ENCODE measurements at regions not wholly inside any gene's neighbourhood (a gene's known extent, or its start where the extent isn't known, plus 50 kb on each side); places are given as distances from the start of the nearest gene placed in this dataset.

DNA sequence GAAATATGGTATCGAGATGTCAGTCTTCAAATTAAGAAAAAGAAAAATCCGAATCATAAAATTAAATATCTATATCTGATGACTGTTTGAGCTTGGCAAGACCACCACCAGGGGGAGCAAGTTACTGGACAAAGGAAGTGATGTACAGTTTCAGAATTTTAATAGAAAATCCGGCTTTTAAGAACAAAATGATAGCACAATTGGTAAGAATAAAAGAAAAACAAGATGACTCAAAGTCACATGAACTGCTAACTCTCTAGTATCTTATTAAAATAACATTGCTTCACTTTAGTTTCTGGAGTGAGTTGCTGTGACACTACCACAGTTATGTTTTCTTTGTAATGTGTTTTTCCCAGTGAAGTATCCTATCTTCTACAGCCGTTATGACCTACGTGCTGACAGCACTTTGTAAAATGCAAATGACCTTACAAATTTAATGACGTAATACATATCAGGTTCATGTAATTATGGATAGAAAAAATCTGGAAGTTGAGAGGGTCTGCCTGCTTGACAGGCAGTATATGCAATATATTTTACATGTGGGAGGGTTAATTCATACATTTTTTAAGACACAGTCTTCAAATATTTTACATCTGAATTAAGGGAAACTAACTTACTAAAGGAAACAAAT, 405.3 kb upstream of the HS3ST5 start:
- no peak overlapping the region for H3K4me3 ChIP-seq
- H3K4me2 ChIP-seq, result no peak overlapping the region
- TF ChIP-seq Cebpa-rat (IDR thresholded peaks at IDR 0.05), result no peak
- no peaks in the 10 kb centered on the region for H3K4me1 ChIP-seq
- no peaks in the 10 kb centered on the region for H3K9me3 ChIP-seq
- no peaks in the 10 kb centered on the region for H3K27me3 ChIP-seq
- no peak overlapping the region for H3K9ac ChIP-seq
- H3K36me3 ChIP-seq, result no peaks in the 10 kb centered on the region
- no peaks in the 10 kb centered on the region for H4K20me1 ChIP-seq
- no peak overlapping the region for H3K27ac ChIP-seq

DNA sequence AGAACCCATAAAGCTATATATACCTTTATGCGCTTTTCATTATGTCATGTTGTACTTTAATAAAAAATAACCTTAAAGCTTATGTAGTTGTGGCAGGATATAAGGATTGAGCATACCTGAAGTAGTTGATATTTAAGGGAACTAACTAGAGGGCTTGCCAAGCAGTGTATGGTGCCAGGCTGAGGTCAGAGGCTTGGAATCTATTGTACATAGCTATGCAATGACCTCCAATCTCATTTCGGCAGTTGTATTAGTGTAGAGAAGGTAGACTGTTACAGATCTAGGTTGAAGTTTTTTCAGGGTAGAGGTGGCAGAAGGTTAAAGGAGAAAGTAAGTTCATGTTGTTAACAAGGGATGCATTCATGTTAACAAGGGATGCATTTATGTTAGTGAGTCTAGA, 397.7 kb upstream of the HS3ST5 start:
- Histone ChIP-seq H3K36me3 (no peaks in the 10 kb centered on the region), H3K4me2 (no peak overlapping the region)
- no peak for TF ChIP-seq Cebpa-rat (IDR thresholded peaks at IDR 0.05)

DNA sequence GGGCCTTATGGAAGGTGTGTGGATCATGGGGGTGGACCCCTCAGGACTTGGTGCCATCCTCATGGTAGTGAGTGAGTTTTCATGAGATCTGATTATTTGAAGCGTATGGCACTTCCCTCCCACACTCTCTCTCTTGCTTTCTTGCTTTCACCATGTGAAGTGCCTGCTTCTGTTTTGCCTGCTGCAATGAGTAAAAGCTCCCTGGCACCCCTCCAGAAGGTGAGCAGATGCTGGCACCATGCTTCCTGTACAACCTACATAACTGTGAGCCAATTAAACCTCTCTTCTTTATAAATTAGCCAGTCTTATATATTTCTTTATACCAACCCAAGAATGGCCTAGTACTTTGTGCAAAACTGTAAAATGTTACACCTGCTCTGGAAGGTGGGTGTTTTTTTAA, 396.8 kb upstream of the HS3ST5 start:
- Histone ChIP-seq H3K4me2 (no peak overlapping the region), H3K4me3 (no peak overlapping the region), H4K20me1 (no peaks in the 10 kb centered on the region), H3K9ac (no peak overlapping the region), H3K36me3 (no peaks in the 10 kb centered on the region), H3K27ac (no peak overlapping the region), H3K27me3 (no peaks in the 10 kb centered on the region), H3K4me1 (no peaks in the 10 kb centered on the region), H3K9me3 (no peaks in the 10 kb centered on the region)
- no peak for TF ChIP-seq Cebpa-rat (IDR thresholded peaks at IDR 0.05)

More for the DNA sequence above, 397.7 kb upstream of the HS3ST5 start:
- H3K9me3 ChIP-seq, result no peaks in the 10 kb centered on the region
- H3K9ac ChIP-seq, result no peak overlapping the region
- H3K27ac ChIP-seq, result no peak overlapping the region
- no peaks in the 10 kb centered on the region for H4K20me1 ChIP-seq
- no peaks in the 10 kb centered on the region for H3K4me1 ChIP-seq
- H3K27me3 ChIP-seq, result no peaks in the 10 kb centered on the region
- no peak overlapping the region for H3K4me3 ChIP-seq

DNA sequence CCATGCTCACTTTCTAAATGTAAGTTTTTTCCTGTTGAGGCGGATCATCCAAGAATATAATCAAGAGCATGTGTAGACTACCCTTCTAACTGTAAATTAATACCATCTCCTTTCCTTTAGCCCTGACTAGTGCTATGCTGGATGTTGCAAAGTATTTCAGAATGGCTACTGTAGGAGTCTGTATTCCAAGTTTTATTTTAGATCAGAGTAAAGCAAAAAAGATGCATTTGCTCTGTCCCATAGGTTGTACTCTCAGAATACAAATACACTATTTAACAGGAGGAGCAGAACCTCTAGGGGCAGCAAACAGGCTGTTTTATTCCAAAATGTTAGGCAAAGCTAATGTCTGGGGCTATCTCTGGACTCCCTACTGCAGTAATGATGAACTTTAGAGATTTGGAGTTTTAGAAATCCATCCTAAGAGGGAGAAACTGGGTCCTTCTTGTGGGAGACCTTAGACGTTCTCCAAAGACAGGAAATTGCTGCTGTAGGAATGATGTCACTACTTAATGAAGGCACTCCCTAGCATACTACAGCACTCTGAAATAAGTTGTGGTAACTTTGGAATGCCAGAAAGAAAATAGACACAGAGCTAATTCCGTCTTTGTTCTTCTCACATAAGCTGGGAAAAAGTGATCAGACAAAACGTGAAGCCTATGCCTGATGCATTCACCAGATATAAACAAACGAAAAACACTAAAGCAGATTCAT, 392.4 kb upstream of the HS3ST5 start:
- no peak overlapping the region for H3K27ac ChIP-seq
- no peaks in the 10 kb centered on the region for H3K36me3 ChIP-seq
- H3K9me3 ChIP-seq, result no peaks in the 10 kb centered on the region
- H3K4me2 ChIP-seq, result no peak overlapping the region
- H3K4me1 ChIP-seq, result no peaks in the 10 kb centered on the region
- no peaks in the 10 kb centered on the region for H3K27me3 ChIP-seq
- TF ChIP-seq Cebpa-rat (IDR thresholded peaks at IDR 0.05), result no peak
- H4K20me1 ChIP-seq, result no peaks in the 10 kb centered on the region
- no peak overlapping the region for H3K9ac ChIP-seq
- no peak overlapping the region for H3K4me3 ChIP-seq

- no peaks in the 10 kb centered on the region for H3K27me3 ChIP-seq
- H3K9me3 ChIP-seq, result no peaks in the 10 kb centered on the region
- TF ChIP-seq Cebpa-rat (IDR thresholded peaks at IDR 0.05), result no peak
- no peak overlapping the region for H3K27ac ChIP-seq
- no peaks in the 10 kb centered on the region for H3K4me1 ChIP-seq
- no peaks in the 10 kb centered on the region for H3K36me3 ChIP-seq
- no peak overlapping the region for H3K4me3 ChIP-seq
- no peak overlapping the region for H3K9ac ChIP-seq
- H4K20me1 ChIP-seq, result no peaks in the 10 kb centered on the region
- H3K4me2 ChIP-seq, result no peak overlapping the region
Measured at GRCh38 chr6:114733596-114733995, 390.8 kb upstream of the HS3ST5 start.

DNA sequence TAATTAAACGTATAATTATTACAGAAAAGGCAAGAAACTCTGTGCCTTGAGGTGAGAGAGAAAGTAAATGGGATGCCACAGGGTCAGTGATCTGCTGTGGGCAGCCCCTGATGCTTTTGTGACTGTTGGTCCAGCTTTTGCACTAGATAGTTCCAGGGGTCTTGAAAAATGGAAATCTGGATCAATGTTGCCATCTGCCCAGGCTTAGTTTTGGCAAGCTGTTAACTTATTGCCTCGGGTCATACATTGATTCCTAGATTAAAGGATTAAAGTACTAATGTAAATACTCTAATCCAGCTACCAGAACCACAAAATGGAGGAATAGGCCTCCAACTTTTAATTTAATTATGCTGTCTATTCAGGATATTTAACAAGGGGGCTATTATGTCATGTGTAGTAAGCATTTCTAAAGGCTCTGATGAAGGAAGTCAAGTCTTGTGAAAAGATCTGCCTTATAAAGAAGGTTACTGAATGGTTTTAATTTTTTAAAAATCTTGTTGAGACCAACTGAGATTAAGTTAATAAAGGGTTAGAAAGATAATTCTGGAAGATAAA, 376.0 kb upstream of the HS3ST5 start:
- Histone ChIP-seq H3K9me3 (no peaks in the 10 kb centered on the region), H3K4me2 (no peak overlapping the region), H3K27me3 (no peaks in the 10 kb centered on the region), H3K4me3 (no peak overlapping the region), H3K27ac (no peak overlapping the region), H3K36me3 (no peaks in the 10 kb centered on the region), H4K20me1 (no peaks in the 10 kb centered on the region), H3K4me1 (no peaks in the 10 kb centered on the region), H3K9ac (no peak overlapping the region)
- no peak for TF ChIP-seq Cebpa-rat (IDR thresholded peaks at IDR 0.05)

- no peaks in the 10 kb centered on the region for H3K27me3 ChIP-seq
- H3K4me1 ChIP-seq, result no peaks in the 10 kb centered on the region
- H4K20me1 ChIP-seq, result no peaks in the 10 kb centered on the region
- H3K27ac ChIP-seq, result no peak overlapping the region
- no peak for TF ChIP-seq Cebpa-rat (IDR thresholded peaks at IDR 0.05)
- H3K9me3 ChIP-seq, result no peaks in the 10 kb centered on the region
- no peaks in the 10 kb centered on the region for H3K36me3 ChIP-seq
- H3K4me3 ChIP-seq, result no peak overlapping the region
- no peak overlapping the region for H3K4me2 ChIP-seq
- no peak overlapping the region for H3K9ac ChIP-seq
Measured at GRCh38 chr6:114718186-114718585, 375.4 kb upstream of the HS3ST5 start.

DNA sequence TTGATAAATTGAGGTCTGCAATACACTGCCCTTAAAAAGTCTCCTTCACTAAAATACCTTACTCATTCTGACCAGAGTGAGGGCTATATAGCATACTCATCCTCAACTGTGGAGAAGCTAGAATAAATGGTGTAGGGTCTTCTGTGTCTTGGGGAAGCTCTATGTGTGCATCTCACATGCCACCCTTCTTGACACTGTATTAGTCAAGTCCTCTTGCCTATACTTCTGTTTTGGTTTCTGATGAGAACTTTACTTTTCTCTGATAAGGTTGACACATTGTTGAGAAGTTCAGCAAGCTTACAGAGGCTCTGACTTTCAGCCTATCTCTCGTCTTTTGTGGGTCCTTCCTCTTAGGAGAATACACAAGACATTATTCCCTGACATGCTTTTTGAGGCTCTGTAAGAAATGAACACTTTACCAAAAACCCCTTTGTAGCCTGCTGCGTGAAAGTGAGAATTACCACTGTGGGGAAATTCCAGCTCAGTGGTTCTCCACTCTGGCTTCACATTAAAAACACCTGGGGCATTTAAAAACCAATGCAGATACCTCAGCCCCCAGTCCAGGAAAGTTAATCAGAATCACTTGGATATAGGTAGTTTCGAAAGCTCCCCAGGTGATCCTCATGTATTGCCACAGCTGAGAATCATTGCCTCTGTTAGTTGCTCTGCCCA, 372.1 kb upstream of the HS3ST5 start:
- Histone ChIP-seq H3K4me1 (no peaks in the 10 kb centered on the region), H3K9me3 (no peaks in the 10 kb centered on the region), H3K9ac (no peak overlapping the region), H3K27me3 (no peaks in the 10 kb centered on the region), H4K20me1 (no peaks in the 10 kb centered on the region), H3K4me2 (no peak overlapping the region), H3K27ac (no peak overlapping the region), H3K4me3 (no peak overlapping the region), H3K36me3 (no peaks in the 10 kb centered on the region)
- TF ChIP-seq Cebpa-rat (IDR thresholded peaks at IDR 0.05), result no peak

- no peaks in the 10 kb centered on the region for H3K9me3 ChIP-seq
- H3K4me1 ChIP-seq, result no peaks in the 10 kb centered on the region
- no peaks in the 10 kb centered on the region for H3K36me3 ChIP-seq
- H3K27ac ChIP-seq, result no peak overlapping the region
- no peak overlapping the region for H3K9ac ChIP-seq
- H3K4me3 ChIP-seq, result no peak overlapping the region
- no peak for TF ChIP-seq Cebpa-rat (IDR thresholded peaks at IDR 0.05)
- no peak overlapping the region for H3K4me2 ChIP-seq
- H3K27me3 ChIP-seq, result no peaks in the 10 kb centered on the region
- H4K20me1 ChIP-seq, result no peaks in the 10 kb centered on the region
Measured at GRCh38 chr6:114713690-114714089, 370.9 kb upstream of the HS3ST5 start.

- Histone ChIP-seq H3K9me3 (no peaks in the 10 kb centered on the region), H4K20me1 (no peaks in the 10 kb centered on the region), H3K27me3 (no peaks in the 10 kb centered on the region), H3K9ac (no peak overlapping the region), H3K36me3 (no peaks in the 10 kb centered on the region), H3K27ac (no peak overlapping the region), H3K4me1 (no peaks in the 10 kb centered on the region), H3K4me2 (no peak overlapping the region), H3K4me3 (no peak overlapping the region)
- no peak for TF ChIP-seq Cebpa-rat (IDR thresholded peaks at IDR 0.05)
Measured at GRCh38 chr6:114712129-114712662, 369.4 kb upstream of the HS3ST5 start.

Measured in BLaER1 (cell line).